Stimulated activated effector memory CD8-positive, alpha-beta T cell treated with anti-CD3 and anti-CD28 coated beads, Interleukin-12 subunit alpha, Interleukin-12 subunit beta, amount 100 ng/mL, for 72 hours (primary cell): ENCODE measurements at regions not wholly inside any gene's neighbourhood (a gene's known extent, or its start where the extent isn't known, plus 50 kb on each side); places are given as distances from the start of the nearest gene placed in this dataset.

ENCODE experiments used
- ATAC-seq: fragments of 150-1000 bp; cut with Tn5 transposase; 2 replicates; pipeline ENCODE4 v1.10.0; 2021
- DNase-seq, 2 donors: peaks; one replicate each; pipeline ENCODE4 v3.0.0; 2021 to 2022; ENCODE audit warnings: low spot score in 2 of 2
- H3K27ac Mint-ChIP-seq: one replicate; pipeline ENCODE4 v1.8.0; 2022; ENCODE audit warnings: mild to moderate bottlenecking, mixed read lengths
- H3K36me3 Mint-ChIP-seq: one replicate; pipeline ENCODE4 v1.8.0; 2022; ENCODE audit warnings: mild to moderate bottlenecking, mixed read lengths
- H3K4me1 Mint-ChIP-seq: one replicate; pipeline ENCODE4 v1.8.0; 2022; ENCODE audit warnings: mixed read lengths
- H3K4me3 Mint-ChIP-seq: one replicate; pipeline ENCODE4 v1.8.0; 2022; ENCODE audit warnings: mild to moderate bottlenecking, mixed read lengths
- H3K9me3 Mint-ChIP-seq: one replicate; pipeline ENCODE4 v1.8.0; 2022; ENCODE audit warnings: mixed read lengths

DNA sequence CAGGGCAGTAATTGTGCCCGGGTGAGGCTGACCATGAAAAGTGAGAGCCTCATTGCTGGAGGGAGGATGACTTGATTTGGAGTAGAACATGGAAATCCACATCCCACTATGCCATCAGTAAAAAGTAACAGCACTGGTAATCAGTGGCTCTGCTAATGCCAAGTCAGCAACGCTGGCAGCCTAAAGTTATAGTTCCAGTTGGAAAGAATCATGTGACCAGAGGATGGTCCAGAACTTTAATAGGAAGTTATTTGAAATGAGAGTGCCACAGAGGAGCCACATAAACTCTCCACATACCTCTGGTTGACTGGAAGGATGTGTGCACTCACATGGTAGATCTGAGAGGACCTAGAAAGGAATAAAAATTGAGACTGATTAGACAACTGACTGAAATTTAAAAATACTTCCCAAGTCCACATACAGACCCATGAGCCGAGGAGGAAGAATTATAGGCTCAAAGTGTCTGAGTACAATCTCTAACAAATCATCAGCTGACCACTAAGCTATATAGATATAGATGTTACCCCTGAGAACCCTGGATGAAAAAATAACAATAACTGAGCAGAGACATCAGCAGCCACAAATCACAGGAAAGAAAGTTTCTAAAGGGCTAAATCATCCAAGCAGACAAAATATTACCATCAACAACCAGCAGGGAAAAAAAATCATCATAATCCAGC, 346.8 kb downstream of the STK39 start:
- no peak overlapping the region for H3K27ac Mint-ChIP-seq
- H3K9me3 Mint-ChIP-seq = no peaks in the 10 kb centered on the region
- H3K36me3 Mint-ChIP-seq = no peaks in the 10 kb centered on the region
- ATAC-seq (no peak), DNase-seq (no peak)
- H3K4me1 Mint-ChIP-seq = no peaks in the 10 kb centered on the region
- H3K4me3 Mint-ChIP-seq = no peak overlapping the region

- no peak for DNase-seq
- Mint-ChIP-seq H3K4me3 (no peak overlapping the region), H3K27ac (no peak overlapping the region), H3K4me1 (no peaks in the 10 kb centered on the region), H3K36me3 (no peaks in the 10 kb centered on the region), H3K9me3 (no peaks in the 10 kb centered on the region)
- no peak for ATAC-seq
Observed at GRCh38 chr2:167898340-167898739, 349.1 kb downstream of the STK39 start.

DNA sequence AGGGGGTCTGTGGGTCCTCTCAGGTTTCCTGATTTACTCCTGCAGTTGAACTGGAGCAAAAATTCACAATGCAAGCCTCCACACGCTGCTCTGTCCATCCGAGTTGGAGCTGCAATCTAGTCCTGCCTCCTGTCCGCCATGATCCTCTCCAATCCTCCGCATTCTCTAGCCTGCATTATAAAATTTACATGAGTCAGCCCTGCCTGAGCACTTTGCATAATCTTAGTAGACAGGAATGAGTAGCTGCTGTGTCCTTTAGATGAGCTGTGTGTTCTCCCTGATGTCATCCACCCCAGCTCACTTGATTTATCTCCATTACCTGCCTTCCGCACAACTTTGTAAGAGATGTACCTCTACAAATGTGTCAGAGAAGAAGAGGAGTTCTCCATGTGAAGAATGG, 355.6 kb downstream of the STK39 start:
- no peaks in the 10 kb centered on the region for H3K4me1 Mint-ChIP-seq
- no peak for ATAC-seq
- H3K9me3 Mint-ChIP-seq = peaks cover 8% of the 10 kb centered on the region
- H3K27ac Mint-ChIP-seq = no peak overlapping the region
- no peak for DNase-seq
- H3K4me3 Mint-ChIP-seq = no peak overlapping the region
- H3K36me3 Mint-ChIP-seq = no peaks in the 10 kb centered on the region

GRCh38 chr2:167890739-167891138, 356.7 kb downstream of the STK39 start:
- Mint-ChIP-seq H3K27ac (no peak overlapping the region), H3K9me3 (peaks cover 8% of the 10 kb centered on the region), H3K4me3 (no peak overlapping the region), H3K36me3 (no peaks in the 10 kb centered on the region), H3K4me1 (no peaks in the 10 kb centered on the region)
- ATAC-seq (no peak), DNase-seq (no peak)

DNA sequence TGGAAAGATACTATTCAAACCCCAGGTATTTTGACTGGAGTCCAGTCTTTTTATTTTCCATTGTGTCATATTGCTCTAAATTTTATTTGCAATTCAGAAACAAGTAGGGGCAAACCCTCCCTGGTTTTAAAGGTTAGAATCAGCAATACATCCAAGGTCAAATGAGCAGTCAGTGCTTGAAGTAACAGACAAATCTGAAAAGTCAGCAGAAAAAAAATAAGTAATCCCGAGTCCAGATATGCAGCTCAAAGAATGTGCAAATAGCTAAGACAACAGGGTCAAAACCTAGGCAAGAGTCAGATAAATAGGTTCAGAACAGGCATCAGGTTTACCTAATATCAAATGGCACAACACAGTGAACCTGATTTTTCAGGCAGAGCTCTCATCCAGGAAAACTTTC, 367.0 kb downstream of the STK39 start:
- H3K36me3 Mint-ChIP-seq = no peaks in the 10 kb centered on the region
- no peaks in the 10 kb centered on the region for H3K4me1 Mint-ChIP-seq
- ATAC-seq (no peak), DNase-seq (no peak)
- H3K4me3 Mint-ChIP-seq = no peak overlapping the region
- H3K27ac Mint-ChIP-seq = no peak overlapping the region
- no peaks in the 10 kb centered on the region for H3K9me3 Mint-ChIP-seq

GRCh38 chr2:167875529-167875928, 371.9 kb downstream of the STK39 start:
- H3K4me1 Mint-ChIP-seq = no peaks in the 10 kb centered on the region
- DNase-seq (no peak), ATAC-seq (no peak)
- H3K9me3 Mint-ChIP-seq = no peaks in the 10 kb centered on the region
- no peaks in the 10 kb centered on the region for H3K36me3 Mint-ChIP-seq
- H3K4me3 Mint-ChIP-seq = no peak overlapping the region
- no peak overlapping the region for H3K27ac Mint-ChIP-seq

- Mint-ChIP-seq H3K36me3 (no peaks in the 10 kb centered on the region), H3K4me3 (no peak overlapping the region), H3K27ac (no peak overlapping the region), H3K4me1 (no peaks in the 10 kb centered on the region), H3K9me3 (no peaks in the 10 kb centered on the region)
- ATAC-seq (no peak), DNase-seq (no peak)
Observed at GRCh38 chr2:167874812-167875211, 372.6 kb downstream of the STK39 start.

DNA sequence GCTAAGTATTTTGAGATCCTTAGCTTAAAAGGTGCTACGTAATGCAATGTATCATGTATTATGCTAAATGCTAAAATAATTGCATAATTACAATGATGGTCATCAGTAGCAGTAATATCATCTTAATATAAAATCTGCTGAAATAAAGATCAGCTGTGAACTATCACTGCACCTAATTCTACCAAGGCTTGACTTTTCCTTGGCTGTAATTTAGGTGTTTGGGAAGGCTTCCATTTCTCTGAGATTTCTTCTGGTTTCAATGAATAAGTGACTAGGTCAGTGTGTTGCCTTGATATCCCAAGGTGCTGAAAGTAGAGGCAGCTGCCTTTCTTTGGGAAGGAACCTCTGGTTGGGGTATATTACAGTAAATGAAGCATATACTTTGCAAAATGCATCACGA, 376.1 kb downstream of the STK39 start:
- Mint-ChIP-seq H3K9me3 (no peaks in the 10 kb centered on the region), H3K4me3 (no peak overlapping the region), H3K4me1 (no peaks in the 10 kb centered on the region), H3K27ac (no peak overlapping the region), H3K36me3 (no peaks in the 10 kb centered on the region)
- no peak for DNase-seq
- ATAC-seq = no peak

DNA sequence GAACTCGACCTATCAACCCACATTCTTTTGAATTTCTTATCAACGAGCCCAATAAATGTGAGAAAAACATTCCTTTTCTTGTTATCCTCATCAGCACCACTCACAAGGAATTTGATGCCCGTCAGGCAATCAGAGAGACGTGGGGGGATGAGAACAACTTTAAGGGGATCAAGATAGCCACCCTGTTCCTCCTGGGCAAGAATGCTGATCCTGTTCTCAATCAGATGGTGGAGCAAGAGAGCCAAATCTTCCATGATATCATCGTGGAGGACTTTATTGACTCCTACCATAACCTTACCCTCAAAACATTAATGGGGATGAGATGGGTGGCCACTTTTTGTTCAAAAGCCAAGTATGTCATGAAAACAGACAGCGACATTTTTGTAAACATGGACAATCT, 378.2 kb downstream of the STK39 start:
- no peak for ATAC-seq
- no peaks in the 10 kb centered on the region for H3K36me3 Mint-ChIP-seq
- DNase-seq = no peak
- H3K4me1 Mint-ChIP-seq = no peaks in the 10 kb centered on the region
- no peak overlapping the region for H3K4me3 Mint-ChIP-seq
- no peak overlapping the region for H3K27ac Mint-ChIP-seq
- no peaks in the 10 kb centered on the region for H3K9me3 Mint-ChIP-seq

GRCh38 chr2:167863377-167863776, 384.0 kb downstream of the STK39 start:
- H3K4me3 Mint-ChIP-seq = no peak overlapping the region
- no peaks in the 10 kb centered on the region for H3K36me3 Mint-ChIP-seq
- H3K27ac Mint-ChIP-seq = no peak overlapping the region
- no peaks in the 10 kb centered on the region for H3K4me1 Mint-ChIP-seq
- DNase-seq (no peak), ATAC-seq (no peak)
- no peaks in the 10 kb centered on the region for H3K9me3 Mint-ChIP-seq

DNA sequence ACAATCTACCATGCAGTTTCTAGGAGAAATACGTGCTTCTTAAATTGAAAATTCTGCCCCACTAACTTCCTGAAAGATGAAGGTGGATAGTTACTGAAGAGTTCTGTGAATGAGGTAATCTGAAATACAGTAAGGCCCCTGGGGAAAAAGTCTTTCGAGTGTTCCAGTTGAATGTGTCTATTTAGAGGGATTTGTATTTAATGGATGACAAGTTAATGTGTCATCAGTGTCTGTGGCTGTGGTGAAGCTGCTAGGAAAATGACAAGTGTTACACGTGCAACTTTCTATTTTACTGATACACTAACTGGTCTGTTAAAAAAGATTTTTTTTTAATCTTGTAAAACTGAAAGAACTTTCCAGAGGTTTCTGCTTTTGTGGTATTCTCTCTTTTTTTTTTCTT, 384.6 kb downstream of the STK39 start:
- no peak for DNase-seq
- Mint-ChIP-seq H3K9me3 (no peaks in the 10 kb centered on the region), H3K27ac (no peak overlapping the region), H3K4me3 (no peak overlapping the region), H3K4me1 (no peaks in the 10 kb centered on the region), H3K36me3 (no peaks in the 10 kb centered on the region)
- ATAC-seq = peak; percentile 83

DNA sequence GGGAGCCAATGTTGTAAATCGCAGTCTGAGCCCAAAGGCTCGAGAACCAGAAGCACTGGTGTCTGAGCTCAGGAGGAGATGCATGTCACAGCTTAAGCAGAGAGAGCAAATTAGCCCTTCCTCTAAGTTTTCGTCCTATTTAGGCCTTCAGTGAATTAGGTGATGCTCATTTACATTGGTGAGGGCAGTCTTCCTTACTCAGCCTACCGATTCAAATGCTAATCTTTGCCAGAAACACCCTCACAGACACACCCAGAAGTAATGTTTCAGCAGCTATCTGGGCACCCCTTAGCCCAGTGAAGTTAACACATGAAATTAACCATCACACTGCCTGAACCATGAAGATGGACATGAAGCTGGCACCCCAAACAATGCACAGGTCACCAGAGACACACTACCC, 385.1 kb downstream of the STK39 start:
- H3K27ac Mint-ChIP-seq = no peak overlapping the region
- no peak overlapping the region for H3K4me3 Mint-ChIP-seq
- no peaks in the 10 kb centered on the region for H3K4me1 Mint-ChIP-seq
- no peaks in the 10 kb centered on the region for H3K9me3 Mint-ChIP-seq
- no peak for DNase-seq
- ATAC-seq = no peak
- H3K36me3 Mint-ChIP-seq = no peaks in the 10 kb centered on the region

DNA sequence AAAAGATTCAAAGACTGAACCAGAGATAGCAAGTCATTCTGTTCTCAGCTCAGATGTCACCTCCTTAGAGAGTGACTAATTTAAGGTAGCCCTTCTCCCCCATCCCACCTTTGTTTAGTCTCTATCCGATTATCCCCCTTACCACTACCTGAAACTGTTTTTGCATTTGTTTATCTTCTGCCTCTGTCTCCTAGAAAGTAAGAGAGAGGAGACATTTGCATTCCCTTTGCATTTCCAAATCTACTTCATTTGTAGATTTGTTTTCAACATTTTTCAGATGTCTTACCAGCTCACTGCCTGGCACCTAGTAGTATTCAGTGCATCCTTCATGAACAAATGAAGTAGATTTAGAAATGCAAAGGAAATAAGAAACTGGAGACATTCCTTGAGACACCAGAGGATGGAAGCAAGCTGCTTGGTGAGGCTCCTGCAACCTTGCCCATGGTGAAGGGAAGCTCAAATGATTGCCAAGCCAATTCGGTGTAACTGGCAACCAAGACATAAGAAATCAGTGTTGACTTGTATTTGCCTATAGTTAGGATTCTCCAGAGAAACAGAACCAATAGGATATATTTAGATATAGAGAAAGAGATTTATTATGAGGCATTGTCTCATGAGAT, 385.7 kb downstream of the STK39 start:
- H3K36me3 Mint-ChIP-seq = no peaks in the 10 kb centered on the region
- H3K4me1 Mint-ChIP-seq = no peaks in the 10 kb centered on the region
- no peak overlapping the region for H3K27ac Mint-ChIP-seq
- no peak overlapping the region for H3K4me3 Mint-ChIP-seq
- no peak for ATAC-seq
- H3K9me3 Mint-ChIP-seq = no peaks in the 10 kb centered on the region
- no peak for DNase-seq

- H3K4me3 Mint-ChIP-seq = no peak overlapping the region
- ATAC-seq = no peak
Observed at GRCh38 chr2:167860082-167860481, 387.3 kb downstream of the STK39 start.

GRCh38 chr2:167859676-167860075, 387.7 kb downstream of the STK39 start:
- no peak overlapping the region for H3K4me3 Mint-ChIP-seq
- H3K27ac Mint-ChIP-seq = no peak overlapping the region
- ATAC-seq = no peak
- no peaks in the 10 kb centered on the region for H3K36me3 Mint-ChIP-seq
- no peaks in the 10 kb centered on the region for H3K9me3 Mint-ChIP-seq
- DNase-seq = no peak
- no peaks in the 10 kb centered on the region for H3K4me1 Mint-ChIP-seq

More at GRCh38 chr2:167860082-167860481, 387.3 kb downstream of the STK39 start:
- Mint-ChIP-seq H3K4me1 (no peaks in the 10 kb centered on the region), H3K27ac (no peak overlapping the region), H3K9me3 (no peaks in the 10 kb centered on the region), H3K36me3 (no peaks in the 10 kb centered on the region)
- DNase-seq = no peak

- ATAC-seq = no peak
- no peak overlapping the region for H3K27ac Mint-ChIP-seq
Observed at GRCh38 chr2:167858086-167858485, 389.3 kb downstream of the STK39 start.

More at GRCh38 chr2:167858086-167858485, 389.3 kb downstream of the STK39 start:
- Mint-ChIP-seq H3K4me1 (no peaks in the 10 kb centered on the region), H3K36me3 (no peaks in the 10 kb centered on the region), H3K9me3 (no peaks in the 10 kb centered on the region), H3K4me3 (no peak overlapping the region)
- no peak for DNase-seq
